Pancreas (tissue), 10 donors: ENCODE measurements at regions not wholly inside any gene's neighbourhood (a gene's known extent, or its start where the extent isn't known, plus 50 kb on each side); places are given as distances from the start of the nearest gene placed in this dataset.

Source experiments
- ATAC-seq, 4 donors: fragments of 200-7000 bp; cut with Tn5 transposase; one replicate each; pipeline versions ENCODE4 v1.8.0 to v1.9.1; 2020; ENCODE audit warnings: mild to moderate bottlenecking in 4 of 4, moderate library complexity in 4 of 4
- DNase-seq, 6 donors: peaks; one replicate each; pipeline ENCODE4 v3.0.0-alpha.2; 2020
- FAIRE-seq: peaks from 2 replicates; lab custom pipeline; 2012; peaks lifted over from hg19 to GRCh38; lab: Jason Lieb, UNC
- H3K27ac ChIP-seq, 4 donors: fragments of 200-600 bp; sonication (generic); 1 replicate in 3 of 4; 2 replicates in 1 of 4; pipeline versions ENCODE4 v1.5.0 to v1.8.0; 2020
- H3K27me3 ChIP-seq, 4 donors: fragments of 200-600 bp; one replicate each; pipeline ENCODE4 v1.8.0; 2021
- H3K36me3 ChIP-seq, 3 donors: fragments of 200-600 bp; sonication (generic) in 1 of 3; one replicate each; pipeline versions ENCODE4 v1.5.0 to v1.8.0; 2020 to 2021
- H3K4me1 ChIP-seq, 3 donors: fragments of 200-600 bp; one replicate each; pipeline ENCODE4 v1.8.0; 2021
- H3K4me3 ChIP-seq, 4 donors: fragments of 200-600 bp; sonication (generic) in 2 of 4; one replicate each; pipeline versions ENCODE4 v1.5.0 to v1.8.0; 2020 to 2021
- H3K9me3 ChIP-seq, 4 donors: fragments of 200-600 bp; one replicate each; pipeline ENCODE4 v1.8.0; 2021
- WGBS, 2 donors: extraction: QIAGEN DNeasy Blood & Tissue Kit; methylation state at CpG; one replicate each; pipeline ENCODE4 v1.1.7; 2013; 5-methylcytosine and 5-hydroxymethylcytosine counted together
- intact Hi-C, 3 donors: fragments of 100-400 bp; cut with DNase I; formaldehyde crosslinking; loops; one replicate each; pipeline versions ENCODE4 v1.11.1 to v1.14.2; 2022
- TF ChIP-seq, protein P1 (sequence below), 4 donors: fragments of 200-600 bp; sonication (generic) in 3 of 4; IDR thresholded peaks; one replicate each; pipeline versions ENCODE4 v1.5.0 to v1.8.0; 2021; ENCODE audit warnings: antibody characterized with exemption in 4 of 4
- donor health status: healthy with polysubstance abuse.
- donor health status: DM: no; HTN: no; CAD: no; lungs with moderate emphysema.
- donor health status: DM: no; HTN: no; CAD: no.
- donor health status: control.
- donor health status: control.
- donor health status: Bipolar disorder and iron deficiency.
- donor health status: DM: yes; HTN: yes; CAD: no.
- donor health status: DM: no; HTN: no; CAD: no.
- donor health status: DM: no; HTN: no; CAD: no.
- donor health status: DM: yes; HTN: yes; CAD: no.

DNA sequence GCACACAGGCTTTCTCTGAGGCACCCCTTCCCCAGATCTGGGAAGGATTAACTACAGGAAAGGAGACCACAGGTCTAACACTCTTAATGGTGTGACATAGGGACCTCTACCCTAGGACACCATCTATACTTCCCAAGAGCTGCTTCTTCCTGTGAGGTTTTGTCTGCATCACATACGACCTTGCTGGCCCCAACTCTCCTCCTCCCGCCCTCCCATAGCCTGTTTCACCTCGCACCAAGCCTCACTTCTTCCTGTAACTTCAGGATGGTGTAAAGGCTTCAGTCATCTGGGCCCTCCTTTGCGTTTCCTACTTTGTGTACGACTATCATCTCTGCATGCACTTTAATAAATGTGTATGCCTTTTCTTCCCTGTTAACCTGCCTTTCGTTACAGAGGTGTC lies 274.3 kb downstream of the KLF6 start:
- ATAC-seq (no peak), FAIRE-seq (no peak), DNase-seq (no peak)
- 48 to 67% methylated on average over 6 of the region's 6 CpGs for WGBS, 2 donors
- Histone ChIP-seq H3K4me1 (no peaks in the 10 kb centered on the region), H3K27ac (no peak overlapping the region), H3K4me3 (no peak overlapping the region), H3K27me3 (no peaks in the 10 kb centered on the region), H3K36me3 (no peaks in the 10 kb centered on the region), H3K9me3 (no peaks in the 10 kb centered on the region)
- intact Hi-C loops = no loop called here
- TF ChIP-seq, protein P1, sequence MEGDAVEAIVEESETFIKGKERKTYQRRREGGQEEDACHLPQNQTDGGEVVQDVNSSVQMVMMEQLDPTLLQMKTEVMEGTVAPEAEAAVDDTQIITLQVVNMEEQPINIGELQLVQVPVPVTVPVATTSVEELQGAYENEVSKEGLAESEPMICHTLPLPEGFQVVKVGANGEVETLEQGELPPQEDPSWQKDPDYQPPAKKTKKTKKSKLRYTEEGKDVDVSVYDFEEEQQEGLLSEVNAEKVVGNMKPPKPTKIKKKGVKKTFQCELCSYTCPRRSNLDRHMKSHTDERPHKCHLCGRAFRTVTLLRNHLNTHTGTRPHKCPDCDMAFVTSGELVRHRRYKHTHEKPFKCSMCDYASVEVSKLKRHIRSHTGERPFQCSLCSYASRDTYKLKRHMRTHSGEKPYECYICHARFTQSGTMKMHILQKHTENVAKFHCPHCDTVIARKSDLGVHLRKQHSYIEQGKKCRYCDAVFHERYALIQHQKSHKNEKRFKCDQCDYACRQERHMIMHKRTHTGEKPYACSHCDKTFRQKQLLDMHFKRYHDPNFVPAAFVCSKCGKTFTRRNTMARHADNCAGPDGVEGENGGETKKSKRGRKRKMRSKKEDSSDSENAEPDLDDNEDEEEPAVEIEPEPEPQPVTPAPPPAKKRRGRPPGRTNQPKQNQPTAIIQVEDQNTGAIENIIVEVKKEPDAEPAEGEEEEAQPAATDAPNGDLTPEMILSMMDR (IDR thresholded peaks at IDR 0.05) = no peak

DNA sequence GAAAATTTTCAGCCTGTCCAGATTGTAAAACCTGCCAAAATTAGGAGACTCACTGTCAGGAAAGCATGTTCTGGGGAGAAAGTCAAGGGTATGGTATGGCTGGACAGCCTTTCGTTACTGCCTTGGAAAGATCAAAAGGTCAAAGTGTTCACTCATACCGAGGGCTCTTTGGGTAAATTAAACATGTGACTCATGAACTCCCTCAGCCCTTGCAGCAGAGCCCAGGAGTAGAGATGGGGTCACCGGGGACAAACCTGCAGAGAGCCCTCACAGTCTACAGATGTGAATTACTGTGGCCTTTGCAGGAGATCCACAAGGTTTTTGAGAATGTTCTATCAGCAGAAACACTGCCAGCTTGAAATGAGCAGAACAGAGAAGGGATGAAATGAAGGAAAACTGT lies 275.7 kb downstream of the KLF6 start:
- Histone ChIP-seq H3K4me3 (no peak overlapping the region), H3K9me3 (no peaks in the 10 kb centered on the region), H3K4me1 (no peaks in the 10 kb centered on the region), H3K27ac (no peak overlapping the region), H3K27me3 (no peaks in the 10 kb centered on the region), H3K36me3 (no peaks in the 10 kb centered on the region)
- TF ChIP-seq, protein P1 (IDR thresholded peaks at IDR 0.05) = no peak
- no peak for ATAC-seq
- intact Hi-C loops = no loop called here
- 53 to 62% methylated on average over 3 of the region's 3 CpGs for WGBS, 2 donors
- no peak for FAIRE-seq
- DNase-seq = no peak

DNA sequence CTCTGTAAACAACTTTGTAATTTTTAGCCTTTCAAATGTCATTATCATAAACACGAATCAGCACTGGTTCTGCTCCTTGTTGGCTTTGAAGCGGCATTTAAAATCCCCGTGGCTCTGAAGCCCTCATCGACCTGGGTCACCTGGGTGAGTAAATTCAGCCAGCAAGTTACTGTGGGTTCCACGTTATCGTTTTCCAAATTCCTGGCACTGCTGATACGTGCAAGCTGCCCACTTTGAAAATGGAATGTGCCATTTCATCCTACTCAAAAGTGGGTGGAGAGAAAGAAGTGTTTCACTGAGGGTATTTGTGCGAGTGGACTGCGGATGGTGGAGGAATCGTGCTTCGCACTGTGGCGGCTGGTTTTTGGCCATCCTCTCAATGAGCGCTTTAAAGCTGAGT lies 281.7 kb downstream of the KLF6 start:
- TF ChIP-seq, protein P1 (IDR thresholded peaks at IDR 0.05) = no peak
- DNase-seq (no peak), FAIRE-seq (no peak), ATAC-seq (no peak)
- WGBS, 2 donors = 74 to 82% methylated on average over 13 of the region's 13 CpGs
- no peaks in the 10 kb centered on the region for H3K36me3 ChIP-seq
- peaks cover 0 to 8% (median 0%) of the 10 kb centered on the region in 4 donors for H3K27me3 ChIP-seq
- H3K27ac ChIP-seq = no peak overlapping the region
- no peaks in the 10 kb centered on the region for H3K4me1 ChIP-seq
- no peak overlapping the region for H3K4me3 ChIP-seq
- intact Hi-C loops = no loop called here
- no peaks in the 10 kb centered on the region for H3K9me3 ChIP-seq

DNA sequence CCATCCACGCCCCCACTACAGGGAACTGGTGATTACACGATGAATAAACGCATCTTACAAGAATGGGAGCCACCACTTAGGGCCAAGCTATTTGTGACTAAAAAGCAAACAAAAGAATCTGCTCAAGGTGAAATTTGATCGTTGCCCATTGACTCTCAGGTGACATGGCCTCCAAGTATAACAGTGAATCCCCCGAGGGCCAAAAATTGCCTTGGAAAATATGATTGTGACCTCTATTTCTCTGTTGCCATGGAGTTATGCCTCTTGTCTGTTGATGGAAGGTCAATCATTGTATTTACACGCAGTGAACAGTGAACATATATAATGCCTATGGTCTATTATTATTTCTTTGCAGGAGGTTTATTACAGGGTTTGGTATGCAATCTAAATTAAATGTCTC lies 282.3 kb downstream of the KLF6 start:
- Histone ChIP-seq H3K27ac (no peak overlapping the region), H3K9me3 (no peaks in the 10 kb centered on the region), H3K4me1 (no peaks in the 10 kb centered on the region), H3K36me3 (no peaks in the 10 kb centered on the region), H3K27me3 (peaks cover 0 to 8% (median 0%) of the 10 kb centered on the region in 4 donors), H3K4me3 (no peak overlapping the region)
- intact Hi-C loops = no loop called here
- no peak for ATAC-seq
- 36 to 43% methylated on average over 6 of the region's 6 CpGs for WGBS, 2 donors
- no peak for DNase-seq
- FAIRE-seq = no peak
- TF ChIP-seq, protein P1 (IDR thresholded peaks at IDR 0.05) = no peak

DNA sequence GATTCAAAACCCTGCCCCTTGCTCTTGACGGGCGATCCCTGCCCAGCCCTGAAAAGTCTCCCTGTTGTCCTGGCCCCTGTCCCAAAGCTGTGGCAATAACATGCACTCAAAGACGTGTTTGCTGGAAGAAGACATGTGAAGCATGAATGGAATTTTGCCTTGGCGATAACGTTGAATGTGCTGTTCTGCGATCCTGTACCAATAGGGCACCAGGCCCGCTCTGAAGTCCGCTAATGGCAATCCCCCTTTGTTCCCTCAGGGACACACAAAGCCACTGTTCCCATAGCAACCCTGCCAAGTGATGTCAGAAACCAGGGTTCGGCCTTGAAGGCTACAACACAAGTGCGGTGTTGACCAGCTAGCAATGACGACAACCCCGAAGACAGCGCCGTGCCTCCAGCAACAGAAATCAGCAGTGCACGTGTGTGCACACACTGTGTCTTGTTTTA lies 284.6 kb downstream of the KLF6 start:
- Histone ChIP-seq H3K36me3 (no peaks in the 10 kb centered on the region), H3K27ac (peak overlapping the region in 3 of 4 donors; percentile 14 to 39 (median 17)), H3K4me3 (no peak overlapping the region), H3K4me1 (no peaks in the 10 kb centered on the region), H3K9me3 (no peaks in the 10 kb centered on the region), H3K27me3 (peaks cover 0 to 12% (median 0%) of the 10 kb centered on the region in 4 donors)
- 15 to 17% methylated on average over 15 of the region's 15 CpGs for WGBS, 2 donors
- peak; percentile 77 to 95 (median 86) for ATAC-seq
- TF ChIP-seq, protein P1 (IDR thresholded peaks at IDR 0.05) = no peak
- FAIRE-seq = no peak
- intact Hi-C loops = no loop called here
- DNase-seq = peak in 4 of 6 donors; percentile 55 to 71 (median 65)
